C1 segment of cervical spinal cord (tissue), 14 donors: ENCODE measurements at regions not wholly inside any gene's neighbourhood (a gene's known extent, or its start where the extent isn't known, plus 50 kb on each side); places are given as distances from the start of the nearest gene placed in this dataset.

Experiments used
- DNase-seq, 14 donors: peaks; one replicate each; lab custom pipeline; 2025; lab: John Stamatoyannopoulos, UW

GRCh38 chr11:95585069-95585751 is 204.4 kb downstream of the FAM76B start:
- no peak for DNase-seq

- DNase-seq: no peak
These were observed 205.0 kb downstream of the FAM76B start for GRCh38 chr11:95584589-95584988.

DNA sequence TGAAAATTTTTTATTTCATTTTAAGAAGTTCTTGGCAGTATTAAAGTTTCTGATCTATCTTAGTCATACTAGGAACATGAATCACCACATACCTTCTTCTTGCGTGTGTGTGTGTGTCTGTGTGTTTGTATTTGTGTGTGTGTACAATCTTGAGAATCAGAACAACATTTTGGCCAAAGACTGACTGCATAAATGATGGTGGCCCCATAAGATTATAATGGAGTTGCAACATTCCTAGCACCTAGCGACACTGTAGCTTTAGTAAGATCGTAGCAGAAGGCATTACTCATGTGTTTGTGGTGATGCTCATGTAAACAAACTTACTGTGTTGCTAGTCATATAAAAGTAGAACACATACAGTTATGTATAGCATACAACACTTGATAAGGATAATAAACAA is 205.4 kb downstream of the FAM76B start:
- no peak for DNase-seq

DNA sequence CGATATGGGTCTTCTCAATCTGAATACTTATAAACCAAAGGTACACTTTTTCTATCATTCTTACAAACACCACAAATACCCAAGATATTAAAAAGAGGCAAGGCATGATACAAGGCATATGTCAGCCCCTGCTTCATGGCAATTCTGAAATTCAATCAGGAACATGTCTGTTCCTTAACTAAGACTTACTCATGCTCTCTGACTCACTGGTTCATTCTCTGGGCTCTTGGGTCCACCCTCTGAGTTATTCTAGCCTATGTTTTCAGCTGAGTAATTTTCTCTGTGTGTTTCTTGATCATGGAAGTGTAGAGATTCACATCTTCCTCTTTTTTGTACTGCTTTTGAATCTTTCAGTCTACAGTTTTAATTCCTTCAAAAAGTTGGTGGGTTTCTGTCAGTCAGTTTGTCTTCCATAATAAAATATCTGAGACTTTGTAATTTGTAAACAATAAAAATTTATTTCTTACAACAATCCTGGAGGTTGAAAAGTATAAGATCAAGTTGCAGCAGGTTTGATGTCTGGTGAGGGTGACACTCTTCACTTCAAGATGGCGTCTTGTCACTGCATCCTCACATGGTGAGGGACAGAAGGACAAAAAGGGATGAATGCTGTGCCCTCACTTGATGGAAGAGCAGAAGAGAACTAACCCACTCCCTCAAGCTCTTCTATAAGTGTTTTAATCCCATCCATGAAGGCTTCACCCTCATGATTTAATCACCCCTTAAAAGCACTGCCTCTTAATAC is 211.7 kb downstream of the FAM76B start:
- DNase-seq: no peak

- no peak for DNase-seq
These were observed 213.3 kb downstream of the FAM76B start for GRCh38 chr11:95576146-95576845.

DNA sequence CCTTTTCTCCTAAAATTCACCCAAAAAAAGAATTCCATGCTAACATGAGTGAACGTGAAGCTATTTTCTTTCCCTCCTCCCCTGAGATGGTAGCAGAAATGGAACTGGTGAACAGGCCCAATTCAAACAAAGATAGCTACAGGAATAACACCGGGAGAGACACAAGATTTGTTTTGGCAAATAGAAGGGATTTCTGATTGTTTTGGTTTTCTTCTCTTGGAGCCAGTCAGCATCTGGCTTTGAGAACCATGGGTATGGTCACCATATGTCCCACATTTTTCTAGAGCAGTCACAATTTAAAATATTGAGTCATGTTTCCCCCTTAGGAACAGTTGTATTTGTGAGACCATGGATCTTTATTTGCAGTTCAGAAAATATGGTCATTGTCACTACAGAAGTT is 214.1 kb downstream of the FAM76B start:
- no peak for DNase-seq

- no peak for DNase-seq
These were observed 217.8 kb downstream of the FAM76B start for GRCh38 chr11:95571718-95572260.

- peak in 2 of 14 donors; percentile 5 to 8 for DNase-seq
These were observed 218.7 kb downstream of the FAM76B start for GRCh38 chr11:95570845-95571244.

- no peak for DNase-seq
These were observed 220.4 kb downstream of the FAM76B start for GRCh38 chr11:95569207-95569606.

- DNase-seq: no peak
These were observed 221.3 kb downstream of the FAM76B start for GRCh38 chr11:95568281-95568680.

GRCh38 chr11:95567685-95568084 is 221.9 kb downstream of the FAM76B start:
- DNase-seq: no peak

GRCh38 chr11:95566211-95566610 is 223.4 kb downstream of the FAM76B start:
- DNase-seq: no peak

DNA sequence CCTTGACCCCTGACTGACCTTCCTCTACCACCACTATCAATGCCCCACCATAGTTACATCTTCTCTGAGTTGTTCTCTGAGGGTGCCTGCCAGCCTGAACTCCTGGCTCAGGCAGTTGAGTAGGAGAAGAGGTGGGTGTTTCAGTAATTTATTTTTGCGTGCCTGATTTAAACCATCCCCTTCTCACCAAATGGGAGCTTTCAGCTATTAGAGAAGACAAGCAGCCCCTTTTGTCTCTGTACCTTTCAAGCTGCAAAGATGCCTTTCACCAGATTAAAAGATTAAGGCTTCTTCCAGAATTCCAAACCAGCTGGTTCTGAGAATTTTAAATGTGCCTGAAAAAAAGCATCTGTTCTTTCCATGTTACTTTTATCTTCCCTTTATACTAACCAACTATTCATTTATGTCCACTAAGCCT is 223.8 kb downstream of the FAM76B start:
- no peak for DNase-seq

GRCh38 chr11:95563859-95564258 is 225.7 kb downstream of the FAM76B start:
- DNase-seq: no peak

DNA sequence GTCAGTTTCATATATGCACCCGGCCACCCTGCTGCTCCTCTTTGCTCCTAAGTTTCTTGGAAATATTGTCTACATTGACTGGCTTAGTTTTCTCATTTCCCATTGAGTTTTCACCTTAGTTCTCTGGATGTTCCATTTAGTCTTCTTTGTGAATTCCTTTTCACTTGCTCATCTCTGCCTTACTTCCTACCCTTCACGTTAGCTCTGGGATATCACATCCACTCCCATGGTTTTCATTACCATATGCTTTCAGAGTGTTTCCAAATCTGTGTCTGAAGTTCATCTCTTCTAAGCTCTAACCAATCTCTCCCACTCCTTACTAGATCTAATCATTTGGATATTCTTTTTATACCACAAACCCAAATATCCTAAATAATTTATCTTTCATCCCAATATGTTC is 226.4 kb downstream of the FAM76B start:
- no peak for DNase-seq

DNA sequence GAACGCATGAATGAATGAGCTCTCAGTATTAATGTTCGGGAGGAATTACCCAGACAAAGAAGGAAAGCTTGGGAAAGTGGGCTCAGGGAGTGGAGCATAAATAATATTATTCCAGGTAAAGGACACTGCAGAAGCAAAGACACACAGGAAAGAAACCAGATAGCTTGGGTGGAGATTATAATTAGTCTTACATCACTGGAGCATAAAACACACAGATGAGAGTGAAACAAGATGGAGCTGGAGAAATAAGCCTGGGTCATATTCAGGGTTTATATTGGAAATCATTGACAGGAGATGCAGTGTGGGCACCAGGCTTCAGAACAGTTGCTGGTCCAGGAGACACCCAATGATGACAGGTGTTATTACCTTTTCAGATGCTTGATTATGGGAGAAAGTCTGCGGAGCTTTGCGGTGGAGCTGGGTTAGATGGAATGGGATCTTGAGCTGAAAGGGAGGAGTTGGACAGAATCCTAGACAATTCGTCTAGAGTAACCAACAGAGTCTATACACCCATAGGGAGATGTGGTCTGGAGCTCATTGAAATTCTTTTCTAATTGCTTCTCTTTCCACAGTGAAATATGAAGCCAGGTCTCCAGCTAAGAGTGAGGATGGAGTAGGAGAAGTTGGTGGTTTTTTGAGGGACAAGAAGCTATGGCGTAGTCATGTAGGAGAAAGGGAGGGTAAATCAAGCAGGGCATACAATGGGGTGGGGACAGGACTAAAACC is 227.2 kb downstream of the FAM76B start:
- no peak for DNase-seq

- DNase-seq: no peak
These were observed 229.7 kb downstream of the FAM76B start for GRCh38 chr11:95559899-95560298.

GRCh38 chr11:95557376-95557775 is 232.2 kb downstream of the FAM76B start:
- no peak for DNase-seq

- DNase-seq: no peak
These were observed 233.0 kb downstream of the FAM76B start for GRCh38 chr11:95556342-95557163.

GRCh38 chr11:95556011-95556341 is 233.6 kb downstream of the FAM76B start:
- no peak for DNase-seq

DNA sequence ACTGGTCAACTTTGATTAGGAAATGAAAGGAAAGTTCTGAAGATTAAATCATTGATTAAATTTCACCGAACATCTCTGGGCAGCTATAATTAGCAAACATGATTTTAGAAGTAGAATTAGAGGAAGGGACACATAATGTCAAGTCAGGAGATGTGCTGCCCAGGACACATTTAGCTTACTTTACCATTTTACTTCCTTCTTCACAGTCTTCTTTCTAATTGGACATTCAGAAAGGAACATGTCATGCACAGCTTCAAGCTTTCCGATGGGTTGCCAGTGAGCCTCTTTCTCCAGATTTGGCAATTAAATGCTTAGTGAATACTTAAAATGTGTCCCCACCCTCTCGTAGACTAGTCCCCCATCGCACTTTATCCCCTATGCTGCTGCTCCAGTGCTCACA is 234.7 kb downstream of the FAM76B start:
- DNase-seq: no peak
